ENCODE measurements at regions not wholly inside any gene's neighbourhood (a gene's known extent, or its start where the extent isn't known, plus 50 kb on each side); places are given as distances from the start of the nearest gene placed in this dataset.
"Not testable (repeated sequence)": the region's sequence is repeated elsewhere in the genome, so short reads cannot be mapped to it uniquely, and the experiment has no call there.

DNA sequence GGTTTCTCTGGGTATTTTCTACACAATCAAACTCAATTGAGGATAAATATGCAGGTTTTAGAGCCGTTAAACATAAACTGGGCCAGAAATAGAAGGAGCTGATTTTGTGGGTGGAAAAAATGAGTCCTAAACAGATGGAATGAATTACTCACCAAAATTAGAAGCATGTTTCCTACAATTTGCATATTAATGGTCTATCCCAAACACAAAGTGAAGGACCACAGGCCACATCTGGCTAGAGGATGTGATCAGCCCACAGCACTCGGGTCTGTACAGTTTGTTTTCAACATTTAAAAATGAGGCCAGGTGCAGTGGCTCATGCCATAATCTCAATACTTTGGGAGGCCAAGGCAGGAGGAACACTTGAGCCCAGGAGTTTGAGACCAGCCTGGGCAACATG, 296.3 kb downstream of the PREX1 start:
- DNase-seq (ENCODE audit: extremely low read depth, low read depth, low spot score) = no peak

- no peak for DNase-seq (ENCODE audit: extremely low read depth, low read depth, low spot score)
These were observed 296.8 kb downstream of the PREX1 start for GRCh38 chr20:48530957-48531356.

- no peak for DNase-seq (ENCODE audit: extremely low read depth, low read depth, low spot score)
These were observed 299.5 kb downstream of the PREX1 start for GRCh38 chr20:48528346-48528745.

- no peak for DNase-seq (ENCODE audit: extremely low read depth, low read depth, low spot score)
These were observed 300.0 kb downstream of the PREX1 start for GRCh38 chr20:48527771-48528170.

DNA sequence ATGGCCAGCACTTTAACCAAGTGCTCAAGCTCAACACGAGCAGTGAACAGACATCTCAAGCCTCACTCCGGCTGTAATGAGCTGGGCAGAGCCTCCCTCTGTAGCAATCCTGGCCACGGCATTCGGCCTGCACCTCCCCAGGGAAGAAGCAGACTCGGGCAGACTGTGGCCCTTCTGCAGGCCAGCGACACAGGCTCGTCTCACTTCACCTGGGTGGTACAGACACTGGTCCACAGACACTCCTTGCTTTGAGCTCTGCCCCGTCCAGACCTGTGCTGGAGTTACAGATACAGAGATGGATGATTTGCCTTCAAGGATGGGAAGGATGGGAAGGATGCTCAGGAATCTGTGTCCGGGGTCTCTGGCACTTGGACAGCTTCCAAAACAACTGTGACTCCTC, 300.9 kb downstream of the PREX1 start:
- DNase-seq (ENCODE audit: extremely low read depth, low read depth, low spot score) = no peak

DNA sequence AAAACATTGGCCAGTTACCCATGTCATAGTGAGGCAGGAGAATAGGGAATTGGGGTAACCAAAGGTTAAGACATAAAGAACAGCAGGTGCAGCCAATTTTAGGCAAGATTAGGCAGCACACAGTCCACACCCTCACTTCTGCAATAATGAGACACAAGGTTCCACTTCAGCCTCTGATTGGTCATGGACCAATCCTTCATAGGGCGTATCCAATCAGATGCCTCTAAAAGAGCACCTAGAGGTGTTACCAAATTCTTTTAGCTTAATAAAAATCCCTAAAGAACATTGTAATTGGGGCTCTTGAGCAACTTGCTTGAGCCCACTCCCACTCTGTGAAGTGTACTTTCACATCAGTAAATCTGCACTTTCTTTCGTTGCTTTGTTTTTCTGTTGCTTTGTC, 302.4 kb downstream of the PREX1 start:
- DNase-seq (ENCODE audit: extremely low read depth, low read depth, low spot score) = no peak

DNA sequence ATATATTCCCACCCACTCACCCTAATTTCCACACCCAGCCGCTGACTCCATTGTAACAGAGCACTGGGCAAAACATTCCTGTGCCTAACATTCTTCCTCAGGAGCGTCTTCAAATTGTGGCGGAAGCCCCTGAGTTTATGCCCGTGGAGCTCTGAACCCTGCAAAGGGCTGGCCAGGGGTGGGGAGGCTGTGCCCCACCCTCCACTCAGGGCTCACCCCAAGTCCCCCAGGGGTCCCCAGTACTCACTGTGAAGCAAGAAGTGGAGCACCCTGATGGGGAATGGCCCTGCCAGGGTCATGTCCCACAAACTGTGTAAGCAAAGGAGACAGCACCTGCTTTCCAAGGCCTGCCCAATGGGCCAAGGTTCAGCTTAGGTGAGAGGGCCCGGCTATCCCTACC, 303.2 kb downstream of the PREX1 start:
- no peak for DNase-seq (ENCODE audit: extremely low read depth, low read depth, low spot score)

GRCh38 chr20:48523191-48523995, 304.4 kb downstream of the PREX1 start:
- DNase-seq (ENCODE audit: extremely low read depth, low read depth, low spot score) = peak; percentile 34

- no peak for DNase-seq (ENCODE audit: extremely low read depth, low read depth, low spot score)
These were observed 306.7 kb downstream of the PREX1 start for GRCh38 chr20:48521121-48521520.

DNA sequence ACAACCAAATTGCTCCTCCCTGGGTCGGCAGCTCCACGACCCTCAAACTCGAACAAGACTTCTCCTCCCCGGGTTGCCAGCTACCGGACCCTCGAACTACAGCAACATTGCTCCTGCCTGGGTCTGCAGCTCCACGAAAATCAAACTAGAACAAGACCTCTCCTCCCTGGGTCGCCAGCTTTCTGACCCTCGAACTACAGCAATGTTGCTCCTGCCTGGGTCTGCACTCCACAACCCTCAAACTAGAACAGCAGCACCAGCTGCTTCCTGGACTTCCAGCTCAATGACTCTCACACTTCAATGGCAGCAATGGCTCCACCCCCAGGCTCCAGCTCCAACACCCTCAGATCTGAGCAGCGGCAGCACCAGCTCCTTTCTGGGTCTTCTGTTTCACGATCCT, 311.6 kb downstream of the PREX1 start:
- not testable (repeated sequence) for DNase-seq (ENCODE audit: extremely low read depth, low read depth, low spot score)

GRCh38 chr20:48514577-48514976, 313.2 kb downstream of the PREX1 start:
- DNase-seq (ENCODE audit: extremely low read depth, low read depth, low spot score) = not testable (repeated sequence)

DNA sequence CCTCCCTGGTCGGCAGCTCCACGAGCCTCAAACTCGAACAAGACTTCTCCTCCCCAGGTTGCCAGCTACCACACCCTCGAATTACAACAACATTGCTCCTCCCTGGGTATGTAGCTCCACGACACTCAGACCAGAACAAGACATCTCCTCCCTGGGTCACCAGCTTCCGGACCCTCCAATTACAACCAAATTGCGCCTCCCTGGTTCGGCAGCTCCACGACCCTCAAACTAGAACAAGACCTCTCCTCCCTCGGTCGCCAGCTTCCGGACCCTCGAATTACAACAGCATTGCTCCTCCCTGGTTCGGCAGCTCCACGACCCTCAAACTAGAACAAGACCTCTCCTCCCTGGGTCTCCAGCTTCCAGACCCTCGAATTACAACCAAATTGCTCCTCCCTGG, 315.3 kb downstream of the PREX1 start:
- not testable (repeated sequence) for DNase-seq (ENCODE audit: extremely low read depth, low read depth, low spot score)

- not testable (repeated sequence) for DNase-seq (ENCODE audit: extremely low read depth, low read depth, low spot score)
These were observed 322.7 kb downstream of the PREX1 start for GRCh38 chr20:48505066-48505465.

GRCh38 chr20:48503166-48503815, 324.5 kb downstream of the PREX1 start:
- DNase-seq (ENCODE audit: extremely low read depth, low read depth, low spot score) = no peak

- DNase-seq (ENCODE audit: extremely low read depth, low read depth, low spot score) = no peak
These were observed 325.0 kb downstream of the PREX1 start for GRCh38 chr20:48502758-48503157.

GRCh38 chr20:48502016-48502415, 325.8 kb downstream of the PREX1 start:
- DNase-seq (ENCODE audit: extremely low read depth, low read depth, low spot score) = no peak

GRCh38 chr20:48500900-48501299, 326.9 kb downstream of the PREX1 start:
- not testable (repeated sequence) for DNase-seq (ENCODE audit: extremely low read depth, low read depth, low spot score)

- not testable (repeated sequence) for DNase-seq (ENCODE audit: extremely low read depth, low read depth, low spot score)
These were observed 328.9 kb downstream of the PREX1 start for GRCh38 chr20:48498939-48499338.

DNA sequence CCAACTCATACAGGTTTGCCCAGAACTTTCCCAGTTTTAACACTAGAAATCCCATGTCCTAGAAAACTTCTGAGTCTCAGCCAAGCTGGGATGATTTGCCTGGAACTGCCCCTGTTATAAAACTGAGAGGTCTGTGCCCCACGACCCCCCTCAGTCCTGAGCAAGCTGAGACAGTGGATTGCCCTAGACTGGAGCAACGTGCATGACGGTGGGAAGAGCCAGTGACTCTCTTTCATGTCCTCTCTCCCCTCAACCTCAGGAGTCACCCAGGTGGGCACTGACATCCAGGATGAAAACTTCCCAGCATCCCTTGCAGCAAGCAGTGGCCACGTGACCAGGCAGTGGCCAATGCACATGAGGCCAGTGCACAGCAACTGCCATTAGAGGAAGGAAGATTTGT, 329.7 kb downstream of the PREX1 start:
- DNase-seq (ENCODE audit: extremely low read depth, low read depth, low spot score) = not testable (repeated sequence)

DNA sequence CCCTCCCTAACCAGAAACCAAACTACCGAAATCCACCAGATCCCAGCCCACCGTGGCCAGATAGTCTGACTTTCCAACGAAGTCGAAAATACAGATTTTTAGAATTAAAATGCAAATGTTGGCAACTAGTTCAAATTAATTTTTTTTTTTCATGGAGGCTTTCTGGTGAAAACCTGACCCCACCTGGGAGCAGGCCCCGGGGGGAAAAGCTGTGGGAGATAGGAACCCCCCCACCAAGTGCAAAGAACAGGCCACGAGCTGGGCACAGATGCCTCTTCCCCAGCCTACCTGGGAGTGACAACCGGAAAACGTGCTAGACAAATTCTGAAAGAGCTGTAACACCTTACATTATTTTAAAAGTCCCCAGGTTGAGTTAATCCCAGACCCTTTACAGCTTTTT, 333.8 kb downstream of the PREX1 start:
- no peak for DNase-seq (ENCODE audit: extremely low read depth, low read depth, low spot score)

GRCh38 chr20:48493331-48493730, 334.5 kb downstream of the PREX1 start:
- not testable (repeated sequence) for DNase-seq (ENCODE audit: extremely low read depth, low read depth, low spot score)

GRCh38 chr20:48492715-48493070, 335.1 kb downstream of the PREX1 start:
- DNase-seq (ENCODE audit: extremely low read depth, low read depth, low spot score) = no peak

All from glomerular endothelial cell (primary cell).